ENCODE measurements at regions not wholly inside any gene's neighbourhood (a gene's known extent, or its start where the extent isn't known, plus 50 kb on each side); places are given as distances from the start of the nearest gene placed in this dataset.
"Not testable (repeated sequence)": the region's sequence is repeated elsewhere in the genome, so short reads cannot be mapped to it uniquely, and the experiment has no call there.

- H3K36me3 ChIP-seq (ENCODE audit: low read depth, low read length); H3K4me2 ChIP-seq (ENCODE audit: low read length); intact Hi-C loops (cut with micrococcal nuclease); H3K4me1 ChIP-seq (ENCODE audit: insufficient read depth, low read length); H3K9me3 ChIP-seq (ENCODE audit: low read length); H3K9ac ChIP-seq (ENCODE audit: low read length); H3K27ac ChIP-seq (ENCODE audit: low read length); BruUV-seq (replicated peaks); H2AFZ ChIP-seq (ENCODE audit: low read length); H3K79me2 ChIP-seq (ENCODE audit: low read length); H4K20me1 ChIP-seq (ENCODE audit: low read length); CTCF ChIA-PET; H3K27me3 ChIP-seq (ENCODE audit: low read length); H3F3A ChIP-seq (ENCODE audit: low read length, unreplicated experiment); H3K4me3 ChIP-seq (ENCODE audit: low read length); H3K9me2 ChIP-seq (replicated peaks; ENCODE audit: low read length); POLR2A ChIA-PET (ENCODE audit: unreplicated experiment): not testable (repeated sequence)
- TF ChIP-seq, protein P1, sequence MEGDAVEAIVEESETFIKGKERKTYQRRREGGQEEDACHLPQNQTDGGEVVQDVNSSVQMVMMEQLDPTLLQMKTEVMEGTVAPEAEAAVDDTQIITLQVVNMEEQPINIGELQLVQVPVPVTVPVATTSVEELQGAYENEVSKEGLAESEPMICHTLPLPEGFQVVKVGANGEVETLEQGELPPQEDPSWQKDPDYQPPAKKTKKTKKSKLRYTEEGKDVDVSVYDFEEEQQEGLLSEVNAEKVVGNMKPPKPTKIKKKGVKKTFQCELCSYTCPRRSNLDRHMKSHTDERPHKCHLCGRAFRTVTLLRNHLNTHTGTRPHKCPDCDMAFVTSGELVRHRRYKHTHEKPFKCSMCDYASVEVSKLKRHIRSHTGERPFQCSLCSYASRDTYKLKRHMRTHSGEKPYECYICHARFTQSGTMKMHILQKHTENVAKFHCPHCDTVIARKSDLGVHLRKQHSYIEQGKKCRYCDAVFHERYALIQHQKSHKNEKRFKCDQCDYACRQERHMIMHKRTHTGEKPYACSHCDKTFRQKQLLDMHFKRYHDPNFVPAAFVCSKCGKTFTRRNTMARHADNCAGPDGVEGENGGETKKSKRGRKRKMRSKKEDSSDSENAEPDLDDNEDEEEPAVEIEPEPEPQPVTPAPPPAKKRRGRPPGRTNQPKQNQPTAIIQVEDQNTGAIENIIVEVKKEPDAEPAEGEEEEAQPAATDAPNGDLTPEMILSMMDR (conservative IDR thresholded peaks at IDR 0.05; ENCODE audit: low read depth, low read length) = peak; percentile 25; the same call in 1 of the 2 replicates
- peak; percentile 42; the same call in 1 of the 2 replicates for ATAC-seq
- DNase-seq = peak; percentile 25
These were observed 1265.8 kb downstream of the RPIA start for GRCh38 chr2:89957236-89957635.

- H3F3A ChIP-seq (ENCODE audit: low read length, unreplicated experiment); H3K27ac ChIP-seq (ENCODE audit: low read length); H3K4me3 ChIP-seq (ENCODE audit: low read length); intact Hi-C loops (cut with micrococcal nuclease); POLR2A ChIA-PET (ENCODE audit: unreplicated experiment); H3K4me1 ChIP-seq (ENCODE audit: insufficient read depth, low read length); DNase-seq; H3K9me2 ChIP-seq (replicated peaks; ENCODE audit: low read length); ATAC-seq; H3K9ac ChIP-seq (ENCODE audit: low read length); H3K4me2 ChIP-seq (ENCODE audit: low read length); BruUV-seq (replicated peaks); CTCF ChIA-PET; H4K20me1 ChIP-seq (ENCODE audit: low read length); H3K27me3 ChIP-seq (ENCODE audit: low read length); H3K36me3 ChIP-seq (ENCODE audit: low read depth, low read length); H3K79me2 ChIP-seq (ENCODE audit: low read length); H3K9me3 ChIP-seq (ENCODE audit: low read length); H2AFZ ChIP-seq (ENCODE audit: low read length): not testable (repeated sequence)
These were observed 1268.4 kb downstream of the RPIA start for GRCh38 chr2:89959729-89960378.

- H3K27me3 ChIP-seq (ENCODE audit: low read length); H3K4me3 ChIP-seq (ENCODE audit: low read length); H4K20me1 ChIP-seq (ENCODE audit: low read length); H3K9ac ChIP-seq (ENCODE audit: low read length); H3K79me2 ChIP-seq (ENCODE audit: low read length); H3F3A ChIP-seq (ENCODE audit: low read length, unreplicated experiment); ATAC-seq; H3K4me1 ChIP-seq (ENCODE audit: insufficient read depth, low read length); H3K9me3 ChIP-seq (ENCODE audit: low read length); H3K27ac ChIP-seq (ENCODE audit: low read length); H3K36me3 ChIP-seq (ENCODE audit: low read depth, low read length); H3K9me2 ChIP-seq (replicated peaks; ENCODE audit: low read length); intact Hi-C loops (cut with micrococcal nuclease); BruUV-seq (replicated peaks); H2AFZ ChIP-seq (ENCODE audit: low read length); POLR2A ChIA-PET (ENCODE audit: unreplicated experiment); DNase-seq; CTCF ChIA-PET; H3K4me2 ChIP-seq (ENCODE audit: low read length): not testable (repeated sequence)
These were observed 1269.1 kb downstream of the RPIA start for GRCh38 chr2:89960570-89960969.

DNA sequence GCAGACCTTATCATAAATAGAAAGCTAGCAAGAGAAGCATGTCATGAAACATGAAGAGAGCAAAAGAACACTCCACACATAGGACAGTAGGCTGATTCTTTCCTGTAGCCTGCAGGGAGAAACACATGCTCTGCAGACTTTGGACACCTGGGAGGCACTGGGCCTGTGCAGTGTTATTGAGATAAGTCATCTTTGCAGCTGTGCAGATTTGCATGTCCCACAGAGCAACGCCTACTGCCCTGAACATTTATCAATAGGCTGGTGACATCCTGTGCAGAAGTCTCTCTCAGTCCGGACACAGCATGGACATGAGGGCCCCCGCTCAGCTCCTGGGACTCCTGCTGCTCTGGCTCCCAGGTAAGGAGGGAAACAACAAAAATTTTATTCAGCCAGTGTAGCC, 1277.1 kb downstream of the RPIA start:
- intact Hi-C loops (cut with micrococcal nuclease); H3K9me3 ChIP-seq (ENCODE audit: low read length); CTCF ChIA-PET; H3K9me2 ChIP-seq (replicated peaks; ENCODE audit: low read length); H3K4me1 ChIP-seq (ENCODE audit: insufficient read depth, low read length); H3K36me3 ChIP-seq (ENCODE audit: low read depth, low read length); H3K4me3 ChIP-seq (ENCODE audit: low read length); H3K4me2 ChIP-seq (ENCODE audit: low read length); H4K20me1 ChIP-seq (ENCODE audit: low read length); BruUV-seq (replicated peaks); DNase-seq; H3K27ac ChIP-seq (ENCODE audit: low read length); H2AFZ ChIP-seq (ENCODE audit: low read length); H3F3A ChIP-seq (ENCODE audit: low read length, unreplicated experiment); H3K27me3 ChIP-seq (ENCODE audit: low read length); H3K79me2 ChIP-seq (ENCODE audit: low read length); H3K9ac ChIP-seq (ENCODE audit: low read length); ATAC-seq; POLR2A ChIA-PET (ENCODE audit: unreplicated experiment): not testable (repeated sequence)

- ATAC-seq; CTCF ChIA-PET; H3K9ac ChIP-seq (ENCODE audit: low read length): not testable (repeated sequence)
These were observed 1277.7 kb downstream of the RPIA start for GRCh38 chr2:89969190-89969589.

GRCh38 chr2:89973849-89974248, 1282.4 kb downstream of the RPIA start:
- H3K9ac ChIP-seq (ENCODE audit: low read length); H3K4me2 ChIP-seq (ENCODE audit: low read length); POLR2A ChIA-PET (ENCODE audit: unreplicated experiment); CTCF ChIA-PET; H3K27me3 ChIP-seq (ENCODE audit: low read length); H3K27ac ChIP-seq (ENCODE audit: low read length); ATAC-seq; H3K36me3 ChIP-seq (ENCODE audit: low read depth, low read length); H3K79me2 ChIP-seq (ENCODE audit: low read length); BruUV-seq (replicated peaks); H2AFZ ChIP-seq (ENCODE audit: low read length); H3K4me1 ChIP-seq (ENCODE audit: insufficient read depth, low read length); H3K9me2 ChIP-seq (replicated peaks; ENCODE audit: low read length); intact Hi-C loops (cut with micrococcal nuclease); H3F3A ChIP-seq (ENCODE audit: low read length, unreplicated experiment); H3K4me3 ChIP-seq (ENCODE audit: low read length); H4K20me1 ChIP-seq (ENCODE audit: low read length); H3K9me3 ChIP-seq (ENCODE audit: low read length): not testable (repeated sequence)
- DNase-seq = peak; percentile 53

More at GRCh38 chr2:89969190-89969589, 1277.7 kb downstream of the RPIA start:
- H2AFZ ChIP-seq (ENCODE audit: low read length); H3K36me3 ChIP-seq (ENCODE audit: low read depth, low read length); H3K9me3 ChIP-seq (ENCODE audit: low read length); H3K79me2 ChIP-seq (ENCODE audit: low read length); BruUV-seq (replicated peaks); H3K27me3 ChIP-seq (ENCODE audit: low read length); DNase-seq; H3K9me2 ChIP-seq (replicated peaks; ENCODE audit: low read length); H3K4me3 ChIP-seq (ENCODE audit: low read length); POLR2A ChIA-PET (ENCODE audit: unreplicated experiment); H3K27ac ChIP-seq (ENCODE audit: low read length); H3F3A ChIP-seq (ENCODE audit: low read length, unreplicated experiment); H4K20me1 ChIP-seq (ENCODE audit: low read length); H3K4me1 ChIP-seq (ENCODE audit: insufficient read depth, low read length); intact Hi-C loops (cut with micrococcal nuclease); H3K4me2 ChIP-seq (ENCODE audit: low read length): not testable (repeated sequence)

All from PC-3 (cell line).